ENCODE measurements at regions not wholly inside any gene's neighbourhood (a gene's known extent, or its start where the extent isn't known, plus 50 kb on each side); places are given as distances from the start of the nearest gene placed in this dataset.

GRCh38 chr20:60430516-60431001, 472.3 kb downstream of the CDH26 start:
- DNase-seq (ENCODE audit: low read depth): no peak

GRCh38 chr20:60431349-60431748, 473.1 kb downstream of the CDH26 start:
- no peak for DNase-seq (ENCODE audit: low read depth)

DNA sequence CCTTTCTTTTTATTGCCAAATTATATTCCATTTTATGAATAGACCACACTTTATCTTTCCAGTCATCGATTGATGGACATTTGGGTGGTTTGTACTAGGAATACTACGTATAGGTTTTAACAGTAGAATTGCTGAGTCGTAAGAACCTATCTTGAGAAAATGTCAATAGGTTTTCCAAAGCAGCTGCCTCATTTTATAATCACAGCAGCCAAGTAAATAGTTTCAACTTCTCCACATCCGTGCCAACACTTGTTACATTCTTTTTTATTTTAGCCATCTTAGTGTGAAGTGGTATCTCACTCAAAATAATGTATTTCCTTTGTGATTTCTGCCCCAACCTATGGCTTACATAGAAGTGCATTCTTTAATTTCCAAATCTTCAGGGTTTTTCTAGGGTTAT, 479.2 kb downstream of the CDH26 start:
- no peak for DNase-seq (ENCODE audit: low read depth)

GRCh38 chr20:60446267-60447111, 488.3 kb downstream of the CDH26 start:
- no peak for DNase-seq (ENCODE audit: low read depth)

DNA sequence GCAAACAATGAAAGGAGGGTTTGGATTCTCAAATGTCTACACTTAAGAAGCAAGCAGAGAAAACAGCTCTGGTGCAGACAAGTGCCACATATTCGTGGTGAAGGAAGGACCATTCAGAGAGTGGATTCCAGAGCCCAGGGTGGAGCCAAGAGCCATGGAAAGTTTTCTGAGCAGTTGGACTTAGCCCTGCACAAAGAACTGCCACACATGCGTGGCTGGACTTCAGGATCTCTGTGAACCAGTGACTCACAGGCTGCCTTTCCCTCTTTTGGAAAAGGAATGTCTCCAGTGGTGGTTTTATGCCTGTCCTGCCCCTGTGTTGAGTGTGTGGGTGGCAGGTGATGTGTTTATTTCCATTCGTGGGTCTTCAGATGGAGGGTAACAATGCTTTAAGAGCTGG, 489.5 kb downstream of the CDH26 start:
- no peak for DNase-seq (ENCODE audit: low read depth)

- DNase-seq (ENCODE audit: low read depth): no peak
Observed at GRCh38 chr20:60453388-60454246, 495.4 kb downstream of the CDH26 start.

GRCh38 chr20:60454491-60454890, 496.3 kb downstream of the CDH26 start:
- DNase-seq (ENCODE audit: low read depth): no peak

DNA sequence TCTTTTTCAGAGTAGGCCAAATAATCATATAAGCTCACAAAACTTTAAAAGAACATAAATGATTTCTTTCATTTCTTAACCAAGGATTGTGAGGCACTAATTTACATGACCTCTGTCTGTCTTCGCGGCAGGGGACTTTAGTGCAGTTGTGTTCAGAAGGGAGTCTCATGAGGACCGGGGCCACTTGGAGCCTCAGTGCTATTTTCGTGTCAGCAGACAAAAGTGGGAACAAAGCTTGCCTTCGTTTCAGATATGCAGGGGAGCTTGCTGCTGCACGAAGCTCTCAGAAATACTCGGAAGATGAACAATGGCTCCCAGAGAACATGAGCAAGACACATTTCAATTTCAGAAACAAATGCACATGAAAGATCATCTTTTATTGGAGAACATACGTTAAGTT, 497.0 kb downstream of the CDH26 start:
- no peak for DNase-seq (ENCODE audit: low read depth)

DNA sequence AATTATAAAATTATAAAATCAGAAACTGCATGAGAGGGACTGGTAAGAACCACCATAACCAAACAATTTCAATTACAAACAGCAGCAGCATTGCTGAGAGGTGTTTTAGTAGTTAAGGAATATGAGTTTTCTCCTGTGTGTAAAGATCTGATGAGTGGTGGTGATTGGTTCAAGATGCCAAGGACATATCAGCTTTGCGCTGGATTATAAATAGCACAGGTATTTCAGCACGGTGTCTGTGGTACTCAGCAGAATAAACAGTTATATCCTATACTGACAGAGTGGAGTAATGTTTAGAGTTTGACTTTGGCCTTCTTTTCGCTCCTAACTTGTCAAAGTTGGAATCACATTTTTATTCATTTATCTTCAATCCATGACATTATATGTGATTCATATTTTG, 501.0 kb downstream of the CDH26 start:
- no peak for DNase-seq (ENCODE audit: low read depth)

DNA sequence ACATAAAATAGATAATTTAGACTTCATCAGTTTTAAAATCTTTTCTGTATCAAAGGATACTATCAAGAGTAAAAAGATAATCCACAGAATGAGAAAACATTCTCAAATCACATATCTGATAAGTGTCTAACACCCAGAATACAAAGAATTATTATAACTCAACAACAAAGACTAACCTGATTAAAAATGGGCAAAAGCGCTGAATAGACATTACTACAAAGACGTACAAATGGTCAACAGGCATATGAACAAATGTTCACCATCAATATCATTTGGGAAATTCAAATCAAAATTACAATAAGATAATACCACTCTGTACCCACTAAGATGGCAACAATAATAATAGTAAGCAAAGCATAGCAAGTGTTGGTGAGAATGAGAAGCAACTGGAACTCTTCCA, 503.8 kb downstream of the CDH26 start:
- DNase-seq (ENCODE audit: low read depth): no peak

DNA sequence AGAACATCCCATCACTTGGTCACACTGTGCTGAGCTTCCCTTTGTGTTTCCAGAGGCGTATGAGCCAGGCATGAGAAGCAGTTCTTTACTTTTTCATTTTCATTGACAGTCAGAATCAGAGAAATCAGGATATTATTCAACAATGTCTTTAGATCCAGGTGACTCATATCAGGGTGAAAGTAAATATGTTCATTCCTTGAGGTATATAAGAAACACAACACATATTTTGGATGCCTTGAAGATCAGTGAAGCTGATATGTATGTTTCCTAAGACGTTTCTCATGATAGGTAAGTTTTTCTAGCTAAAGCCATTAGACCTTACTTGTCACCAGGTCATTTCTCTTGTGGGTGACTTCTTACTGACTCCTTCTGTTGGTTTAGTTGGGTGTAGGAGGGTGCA, 505.6 kb downstream of the CDH26 start:
- DNase-seq (ENCODE audit: low read depth): no peak

- DNase-seq (ENCODE audit: low read depth): no peak
Observed at GRCh38 chr20:60465439-60465838, 507.2 kb downstream of the CDH26 start.

DNA sequence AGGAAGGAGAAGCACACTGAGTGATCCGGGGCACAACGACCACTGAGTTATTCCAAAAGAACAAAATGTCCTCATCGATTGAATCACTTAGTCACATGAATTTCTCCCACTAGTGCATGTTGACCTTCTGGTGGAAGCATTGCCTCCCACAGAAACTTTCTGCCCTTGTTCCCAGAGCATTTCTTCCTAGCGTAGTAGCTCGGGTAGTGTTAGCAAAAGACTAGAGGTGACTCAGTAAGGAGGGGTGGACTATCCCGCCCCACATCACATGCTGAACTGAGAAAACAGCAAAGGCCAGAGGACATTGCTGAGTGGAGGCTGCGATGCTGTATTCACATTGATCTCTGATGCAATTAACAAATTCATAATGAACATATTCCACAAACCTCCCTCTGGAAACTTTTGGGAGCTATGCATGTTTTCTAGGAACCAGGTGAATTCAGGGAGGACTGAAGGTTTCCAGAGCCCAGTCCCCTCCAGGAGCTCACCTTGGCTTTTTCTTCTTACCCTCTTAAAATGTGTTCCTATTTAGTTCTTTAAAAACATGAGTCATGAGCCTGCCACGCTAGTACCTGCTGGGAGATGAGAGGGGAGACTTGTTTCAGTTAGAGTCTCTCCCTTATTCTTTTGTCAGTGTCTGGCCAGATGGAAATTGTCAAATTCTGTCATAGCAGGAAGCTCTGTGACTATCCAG, 507.9 kb downstream of the CDH26 start:
- no peak for DNase-seq (ENCODE audit: low read depth)

GRCh38 chr20:60466687-60467022, 508.4 kb downstream of the CDH26 start:
- DNase-seq (ENCODE audit: low read depth): no peak

GRCh38 chr20:60467078-60467477, 508.9 kb downstream of the CDH26 start:
- no peak for DNase-seq (ENCODE audit: low read depth)

DNA sequence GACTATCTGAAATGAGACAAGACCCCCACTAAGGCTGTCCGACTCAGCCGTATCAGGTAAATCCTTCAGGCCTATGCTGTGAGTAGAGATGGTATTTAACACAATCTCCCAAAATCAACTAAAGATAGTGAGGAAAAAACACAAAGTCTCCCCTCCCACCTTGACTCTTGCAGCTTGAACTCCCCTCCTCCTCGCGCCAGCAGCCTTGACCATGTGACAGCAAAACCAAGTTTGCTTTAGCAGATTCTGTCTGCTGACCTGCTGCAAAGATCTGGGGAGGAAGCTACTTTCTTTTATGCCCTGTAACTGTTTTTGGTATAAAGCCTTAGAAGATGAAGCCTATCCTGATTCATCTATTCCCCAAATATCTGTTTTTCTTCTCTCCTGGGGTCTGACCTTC, 509.5 kb downstream of the CDH26 start:
- DNase-seq (ENCODE audit: low read depth): no peak

GRCh38 chr20:60469829-60470228, 511.6 kb downstream of the CDH26 start:
- no peak for DNase-seq (ENCODE audit: low read depth)

DNA sequence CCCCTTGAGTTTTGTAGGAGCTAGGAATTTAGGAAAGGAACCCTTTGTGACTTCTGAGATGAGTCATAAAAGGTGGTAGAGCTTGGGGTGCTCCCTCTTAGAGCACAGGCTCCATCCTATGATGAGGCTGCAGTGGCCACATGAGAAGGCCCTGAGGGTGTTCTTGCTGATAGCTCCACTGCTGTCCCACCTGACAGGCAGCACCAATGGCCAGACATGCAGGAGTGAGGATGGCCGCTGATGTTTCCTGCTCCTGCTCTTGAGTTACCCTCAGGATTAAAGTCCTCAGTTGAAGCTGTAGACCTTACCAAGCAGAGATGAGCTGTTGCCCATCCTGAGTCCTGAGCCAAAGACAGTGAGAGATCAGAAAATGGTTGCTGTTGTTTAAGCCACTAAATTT, 512.1 kb downstream of the CDH26 start:
- DNase-seq (ENCODE audit: low read depth): no peak

DNA sequence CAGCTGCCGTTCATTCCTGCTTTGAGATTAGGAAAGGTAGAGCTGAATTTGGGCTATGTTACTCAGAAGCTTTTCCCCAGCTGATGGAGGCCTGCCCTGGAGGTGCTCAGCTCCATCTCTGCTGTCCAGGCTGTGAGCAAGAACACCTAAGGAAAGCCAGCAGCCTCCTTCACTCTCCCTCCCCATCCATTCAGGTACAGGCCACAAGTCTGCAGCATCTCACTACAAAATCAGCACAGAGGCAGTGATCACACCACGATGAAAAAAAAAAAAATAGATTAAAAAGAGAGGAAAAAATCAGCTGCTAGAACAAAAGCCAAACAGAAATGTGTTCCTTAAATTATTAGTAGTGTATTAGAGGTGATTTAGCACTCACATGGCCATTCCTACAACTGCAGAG, 515.0 kb downstream of the CDH26 start:
- no peak for DNase-seq (ENCODE audit: low read depth)

DNA sequence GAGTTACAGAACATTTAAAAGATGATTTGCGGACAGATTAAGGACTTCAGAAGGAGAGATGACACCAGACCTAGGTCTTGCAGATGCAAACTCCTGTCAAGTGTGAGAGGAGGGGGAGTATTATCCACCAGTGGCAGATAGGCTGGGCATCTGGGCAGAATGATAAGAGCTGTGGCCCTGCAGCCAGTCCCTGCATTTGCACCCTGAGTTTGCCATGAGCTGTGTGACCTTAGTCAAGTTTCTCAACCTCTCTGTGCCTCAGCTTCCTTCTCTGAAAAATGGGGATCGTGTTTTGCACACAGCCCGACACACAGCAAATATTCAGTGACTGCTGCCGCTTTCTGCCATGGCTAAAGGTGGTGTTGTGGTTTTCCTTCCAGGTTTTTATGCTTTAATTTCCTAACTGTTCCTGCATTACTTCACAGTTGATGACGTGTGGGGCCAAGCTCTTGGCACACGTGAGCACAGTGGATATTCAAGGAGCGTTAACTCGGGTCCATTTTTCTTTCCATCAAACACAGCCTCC, 516.2 kb downstream of the CDH26 start:
- no peak for DNase-seq (ENCODE audit: low read depth)

GRCh38 chr20:60476045-60476444, 517.8 kb downstream of the CDH26 start:
- no peak for DNase-seq (ENCODE audit: low read depth)

GRCh38 chr20:60477958-60478357, 519.7 kb downstream of the CDH26 start:
- DNase-seq (ENCODE audit: low read depth): no peak
